ENCODE measurements at regions not wholly inside any gene's neighbourhood (a gene's known extent, or its start where the extent isn't known, plus 50 kb on each side); places are given as distances from the start of the nearest gene placed in this dataset.

DNA sequence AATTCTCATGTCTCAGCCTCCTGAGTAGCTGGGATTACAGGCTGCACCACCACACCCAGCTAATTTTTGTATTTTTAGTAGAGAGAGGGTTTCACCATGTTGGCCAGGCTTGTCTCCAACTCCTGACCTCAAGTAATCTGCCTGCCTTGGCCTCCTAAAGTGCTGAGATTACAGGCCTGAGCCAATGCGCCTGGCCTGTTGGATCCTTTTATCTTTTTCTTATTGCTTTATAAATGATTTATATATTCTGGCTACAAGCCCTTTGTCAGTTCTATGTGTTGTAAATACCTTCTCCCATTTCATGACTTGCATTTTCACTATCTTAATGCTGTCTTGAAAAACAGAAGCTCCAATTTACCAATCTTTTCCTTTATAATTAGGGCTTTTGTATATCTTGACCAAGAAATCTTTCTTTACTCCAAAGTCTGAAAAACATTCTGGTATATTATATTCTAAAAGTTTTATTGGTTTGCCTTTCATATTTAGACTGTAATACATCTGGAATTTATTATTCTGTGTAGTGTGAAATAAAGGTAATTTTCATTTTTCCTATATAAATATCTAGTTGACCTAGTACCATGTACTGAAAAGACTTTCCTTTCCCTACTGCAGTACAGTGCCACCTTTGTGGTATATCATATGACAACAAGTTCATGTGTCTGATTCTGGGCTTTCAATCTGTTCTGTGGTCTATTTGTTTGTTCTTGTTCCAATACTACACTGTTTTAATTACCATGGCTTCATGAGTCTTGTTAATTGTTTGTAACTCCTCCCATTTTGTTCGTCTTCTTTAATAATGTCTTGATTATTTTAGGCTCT, 52.9 kb upstream of the RNU6-1 start:
- DNase-seq (ENCODE audit: low read depth, low spot score) = no peak

DNA sequence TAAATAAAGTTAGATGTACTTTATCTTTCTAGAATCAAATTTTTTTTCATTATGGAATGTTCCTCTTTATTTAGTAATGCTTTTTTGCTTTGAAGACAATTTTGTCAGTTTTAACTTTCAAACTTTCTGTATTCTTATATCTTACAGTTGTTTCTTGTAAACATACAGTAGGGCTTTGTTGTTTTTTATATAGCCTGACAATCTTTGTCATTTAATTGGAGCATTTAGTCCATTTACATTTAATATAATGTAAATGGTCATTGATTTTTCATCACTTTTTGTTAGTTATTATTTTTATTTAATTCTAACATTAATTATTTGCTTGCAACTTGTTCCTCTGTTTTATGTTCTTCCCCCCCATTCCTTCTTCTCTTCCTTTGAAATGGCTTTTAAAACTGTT, 55.4 kb upstream of the RNU6-1 start:
- DNase-seq (ENCODE audit: low read depth, low spot score) = no peak

DNA sequence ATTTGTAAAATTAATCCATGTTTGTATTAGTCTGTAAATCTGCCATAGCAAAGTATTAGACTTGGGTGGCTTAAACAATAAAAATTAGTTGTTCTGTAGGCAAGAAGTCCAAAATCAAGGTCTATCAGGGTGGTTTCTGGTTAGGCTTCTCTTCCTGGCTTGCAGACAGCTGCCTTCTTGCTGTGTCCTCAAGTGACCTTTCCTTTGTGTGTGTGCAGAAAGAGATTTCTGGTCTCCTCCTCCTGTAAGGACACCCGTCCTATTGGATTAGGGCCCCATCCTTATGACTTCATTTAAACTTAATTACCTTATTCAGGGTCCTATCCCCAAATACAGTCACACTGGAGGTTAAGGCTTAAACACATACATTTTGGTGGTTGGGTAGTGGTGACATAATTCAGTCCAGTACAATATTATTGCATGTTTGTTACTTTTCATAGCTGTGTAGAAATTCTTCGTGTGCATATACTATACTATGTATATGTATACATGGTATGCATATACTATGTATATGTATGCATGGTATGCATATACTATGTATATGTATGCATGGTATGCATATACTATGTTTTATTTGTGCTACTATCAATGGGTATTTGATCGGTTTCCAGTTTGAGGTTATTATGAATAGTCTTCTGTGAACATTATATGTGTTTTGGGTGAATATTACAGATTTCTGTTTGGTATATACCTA, 57.9 kb upstream of the RNU6-1 start:
- no peak for DNase-seq (ENCODE audit: low read depth, low spot score)

DNA sequence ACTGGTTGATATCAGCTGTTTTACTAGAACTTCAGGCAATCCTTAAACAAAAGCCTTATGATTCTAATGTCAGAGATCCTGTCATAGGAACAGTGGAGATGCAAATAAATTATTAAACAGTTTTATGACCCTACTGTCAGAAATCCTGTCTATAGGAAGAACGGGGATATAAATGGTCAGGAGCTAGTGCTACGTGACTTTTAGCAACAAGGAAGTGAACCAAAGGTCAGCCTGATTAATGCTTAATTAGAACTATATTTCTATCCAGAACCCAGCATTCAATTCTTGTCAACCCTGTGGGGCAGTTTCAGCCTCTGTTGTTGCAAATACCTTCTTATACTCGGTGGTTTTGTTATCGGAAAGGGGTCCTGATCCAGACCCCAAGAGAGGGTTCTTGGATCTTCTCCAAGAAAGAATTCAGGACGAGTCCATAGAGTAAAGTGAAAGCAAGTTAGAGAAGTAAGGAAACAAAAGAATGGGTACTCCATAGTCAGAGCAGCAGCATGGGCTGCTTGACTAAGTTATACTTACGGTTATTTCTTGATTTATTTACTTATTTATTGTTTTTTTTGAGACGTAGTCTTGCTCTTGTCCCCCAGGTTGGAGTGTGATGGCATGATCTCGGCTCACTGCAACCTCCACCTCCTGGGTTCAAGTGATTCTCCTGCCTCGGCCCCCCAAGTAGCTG, 59.9 kb upstream of the RNU6-1 start:
- DNase-seq (ENCODE audit: low read depth, low spot score) = no peak

DNA sequence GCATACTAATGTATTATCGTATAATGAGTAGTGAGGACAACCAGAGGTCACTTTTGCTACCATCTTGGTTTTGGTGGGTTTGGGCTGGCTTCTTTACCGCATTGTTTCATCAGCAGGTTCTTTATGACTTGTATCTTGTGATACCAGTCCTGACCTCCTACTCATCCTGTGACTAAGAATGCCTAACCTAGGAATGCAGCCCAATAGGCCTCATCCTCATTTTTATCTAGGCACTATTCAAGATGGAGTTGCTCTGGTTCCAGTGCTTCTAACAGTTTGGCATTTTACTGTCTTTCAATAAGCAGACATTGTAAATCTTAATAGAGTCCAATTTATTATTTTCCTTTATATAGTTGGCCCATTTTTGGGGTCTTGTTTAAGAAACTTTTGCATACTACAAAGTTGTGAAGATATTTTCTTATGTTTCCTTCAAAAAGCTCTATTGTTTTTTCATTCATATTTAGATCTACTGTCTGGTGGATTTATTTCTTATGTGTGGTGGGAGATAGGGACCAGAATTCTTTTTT, 60.8 kb upstream of the RNU6-1 start:
- DNase-seq (ENCODE audit: low read depth, low spot score) = no peak

DNA sequence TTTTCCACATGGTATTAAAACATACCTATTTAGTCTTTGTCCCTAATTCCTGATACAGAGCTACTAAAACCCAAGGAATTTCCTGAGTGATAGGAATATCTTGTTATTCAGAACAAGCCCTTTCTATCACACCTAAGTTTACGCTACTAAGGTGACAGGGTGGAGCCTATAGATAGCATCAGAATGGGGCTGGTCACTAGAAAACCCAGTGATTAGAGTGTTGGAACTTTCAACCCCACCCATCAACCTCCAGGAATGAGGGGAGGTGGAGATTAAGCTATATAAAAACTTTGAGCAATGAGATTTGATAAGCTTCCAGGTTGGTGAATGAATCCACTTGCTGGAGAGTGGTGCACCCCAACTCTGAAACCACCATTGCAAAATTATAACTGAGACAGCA, 62.1 kb upstream of the RNU6-1 start:
- no peak for DNase-seq (ENCODE audit: low read depth, low spot score)

DNA sequence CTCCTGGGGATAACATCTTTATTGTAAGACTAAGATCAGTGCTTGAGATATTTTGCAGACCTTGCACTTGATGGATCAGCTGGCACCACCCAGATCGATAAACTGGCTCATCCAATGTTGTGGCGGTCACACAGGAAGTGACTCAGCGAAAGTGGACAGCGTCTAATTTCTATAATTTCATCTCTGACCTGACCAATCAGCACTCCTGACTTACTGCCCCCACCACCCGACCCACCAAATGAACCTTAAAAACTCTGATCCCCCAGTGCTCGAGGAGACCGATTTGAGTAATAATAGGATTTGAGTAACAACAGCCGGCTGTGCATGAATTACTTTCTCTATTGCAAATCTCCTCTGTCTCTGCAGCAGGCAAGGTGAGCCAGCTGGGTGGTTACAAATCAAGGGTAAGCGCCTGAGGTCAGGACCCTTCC, 62.7 kb upstream of the RNU6-1 start:
- no peak for DNase-seq (ENCODE audit: low read depth, low spot score)

DNA sequence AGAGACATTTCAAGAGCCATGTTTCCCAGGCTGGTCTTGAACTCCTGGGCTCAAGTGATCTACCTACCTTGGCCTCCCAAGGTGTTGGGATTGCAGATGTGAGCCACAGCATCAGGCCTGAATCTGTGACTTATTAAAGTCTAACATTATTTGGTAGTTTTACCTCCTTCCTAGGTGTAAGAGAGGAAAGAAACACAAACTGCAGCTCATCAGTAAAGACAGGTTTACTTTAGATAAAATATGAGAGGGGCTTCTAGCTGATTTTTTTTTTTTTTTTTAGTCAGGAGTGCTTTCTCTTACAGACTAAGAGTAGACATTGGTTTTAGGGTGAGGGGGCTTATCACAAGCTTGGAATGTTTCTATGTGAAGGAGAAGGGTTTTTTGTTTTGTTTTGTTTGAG, 63.9 kb upstream of the RNU6-1 start:
- no peak for DNase-seq (ENCODE audit: low read depth, low spot score)

DNA sequence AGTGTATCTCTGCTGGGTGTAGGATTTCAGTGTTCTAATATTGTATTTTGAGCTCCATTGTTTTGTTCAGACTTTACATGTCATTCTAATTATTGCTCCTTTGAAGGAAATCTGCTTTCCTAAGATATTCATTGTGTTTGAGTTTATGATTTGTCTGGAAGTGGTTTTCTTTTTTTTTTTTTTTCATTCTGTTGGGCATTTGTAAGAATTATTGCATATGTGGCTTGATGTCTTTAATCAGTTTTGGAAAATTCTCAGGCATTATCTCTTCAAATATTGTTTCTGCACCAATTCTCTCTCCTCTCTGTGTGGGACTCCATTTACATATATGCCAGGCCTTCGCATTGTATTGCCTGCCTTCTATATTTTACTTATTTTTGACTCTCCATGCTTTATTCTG, 65.8 kb upstream of the RNU6-1 start:
- no peak for DNase-seq (ENCODE audit: low read depth, low spot score)

DNA sequence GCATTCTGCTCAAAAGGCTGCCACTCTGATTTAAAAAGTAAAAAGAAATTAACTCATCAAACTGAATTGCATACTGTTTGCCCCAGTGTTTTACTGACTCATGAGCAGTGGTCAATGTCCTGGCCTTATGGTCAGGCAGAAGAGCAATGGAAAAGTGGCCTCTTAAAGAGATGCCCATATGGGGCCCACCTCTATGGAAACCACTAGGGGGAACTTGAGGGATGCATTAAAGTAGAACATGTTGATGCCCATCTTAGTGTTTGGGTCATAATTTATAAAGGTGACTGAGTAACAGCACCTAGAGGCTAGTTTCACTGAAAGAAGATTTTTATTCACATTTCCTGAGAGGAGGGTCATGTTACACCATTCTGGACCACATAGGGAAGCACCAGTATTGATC, 66.5 kb upstream of the RNU6-1 start:
- DNase-seq (ENCODE audit: low read depth, low spot score) = no peak

DNA sequence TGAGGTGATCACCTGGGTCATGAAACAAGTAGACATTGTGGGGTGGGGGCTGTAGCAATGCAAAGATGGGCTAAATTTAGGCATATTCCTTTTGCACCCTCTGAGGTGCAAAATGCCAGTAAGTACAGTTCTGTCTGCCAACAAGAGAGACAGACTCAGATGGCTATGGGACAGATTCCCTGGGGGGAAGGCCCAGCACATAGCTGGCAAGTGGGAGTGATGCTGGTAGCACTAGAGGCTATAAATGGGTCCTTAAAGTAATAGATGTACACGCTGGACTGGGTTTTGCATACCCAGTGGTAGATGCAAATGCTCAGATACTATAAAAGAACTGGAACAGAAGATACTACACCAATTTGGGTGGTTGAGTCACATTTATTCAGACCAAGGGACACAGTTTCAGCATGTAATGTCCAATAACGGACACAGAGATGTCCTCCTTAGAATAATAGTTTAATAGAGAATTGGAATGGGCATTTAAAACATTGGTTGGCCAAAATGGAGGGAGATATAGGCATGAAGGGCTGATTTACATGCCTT, 67.4 kb upstream of the RNU6-1 start:
- DNase-seq (ENCODE audit: low read depth, low spot score) = no peak

DNA sequence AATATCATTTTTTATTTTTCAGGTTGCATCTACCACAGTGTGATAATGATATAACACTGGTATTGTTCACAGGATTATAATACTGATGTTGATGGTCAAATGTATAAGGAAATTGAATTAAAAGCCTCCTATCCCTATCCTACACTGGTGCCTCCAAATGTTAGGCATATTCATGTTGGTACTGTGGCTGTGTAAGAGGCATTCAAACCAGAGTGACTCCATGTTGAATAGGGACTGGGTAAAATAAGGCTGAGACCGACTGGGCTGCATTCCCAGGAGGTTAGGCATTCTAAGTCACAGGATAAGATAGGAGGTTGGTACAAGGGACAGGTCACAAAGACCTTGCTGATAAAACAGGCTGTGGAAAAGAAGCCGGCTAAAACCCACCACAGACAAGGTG, 68.9 kb upstream of the RNU6-1 start:
- no peak for DNase-seq (ENCODE audit: low read depth, low spot score)

DNA sequence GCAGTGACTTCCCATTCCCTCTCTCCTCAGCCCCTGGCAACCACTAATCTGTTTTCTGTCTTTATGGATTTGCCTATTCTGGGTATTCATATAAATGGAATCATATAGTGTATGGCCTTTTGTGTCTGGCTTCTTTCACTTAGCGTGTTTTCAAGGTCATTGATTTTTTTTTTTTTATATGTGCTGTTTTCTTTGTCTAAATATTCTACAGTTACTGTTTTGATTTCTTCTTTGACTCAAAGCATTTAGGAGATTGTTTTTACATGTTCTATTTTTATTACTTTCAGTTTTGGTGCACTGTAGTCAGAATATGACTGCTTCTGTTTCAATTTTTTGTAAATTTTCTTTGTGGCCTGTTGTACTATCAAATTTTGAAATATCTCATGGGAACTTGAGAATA, 71.9 kb upstream of the RNU6-1 start:
- DNase-seq (ENCODE audit: low read depth, low spot score) = no peak

DNA sequence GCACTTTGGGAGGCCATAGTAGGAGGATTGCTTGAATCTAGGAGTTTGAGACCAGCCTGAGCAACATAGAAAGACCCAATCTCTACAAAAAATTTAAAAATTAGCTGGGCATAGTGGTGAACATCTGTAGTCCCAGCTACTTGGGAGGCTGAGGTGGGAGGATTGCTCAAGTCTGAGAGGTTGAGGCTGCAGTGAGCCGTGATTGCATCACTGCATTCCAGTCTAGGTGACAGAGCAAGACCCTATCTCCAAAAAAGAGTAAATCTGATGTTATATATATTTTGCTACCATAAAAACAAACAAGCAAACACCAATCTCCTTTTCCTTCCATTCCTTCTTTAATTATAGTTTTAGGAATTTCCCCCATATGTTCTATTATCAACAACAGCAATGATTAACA, 74.2 kb upstream of the RNU6-1 start:
- no peak for DNase-seq (ENCODE audit: low read depth, low spot score)

DNA sequence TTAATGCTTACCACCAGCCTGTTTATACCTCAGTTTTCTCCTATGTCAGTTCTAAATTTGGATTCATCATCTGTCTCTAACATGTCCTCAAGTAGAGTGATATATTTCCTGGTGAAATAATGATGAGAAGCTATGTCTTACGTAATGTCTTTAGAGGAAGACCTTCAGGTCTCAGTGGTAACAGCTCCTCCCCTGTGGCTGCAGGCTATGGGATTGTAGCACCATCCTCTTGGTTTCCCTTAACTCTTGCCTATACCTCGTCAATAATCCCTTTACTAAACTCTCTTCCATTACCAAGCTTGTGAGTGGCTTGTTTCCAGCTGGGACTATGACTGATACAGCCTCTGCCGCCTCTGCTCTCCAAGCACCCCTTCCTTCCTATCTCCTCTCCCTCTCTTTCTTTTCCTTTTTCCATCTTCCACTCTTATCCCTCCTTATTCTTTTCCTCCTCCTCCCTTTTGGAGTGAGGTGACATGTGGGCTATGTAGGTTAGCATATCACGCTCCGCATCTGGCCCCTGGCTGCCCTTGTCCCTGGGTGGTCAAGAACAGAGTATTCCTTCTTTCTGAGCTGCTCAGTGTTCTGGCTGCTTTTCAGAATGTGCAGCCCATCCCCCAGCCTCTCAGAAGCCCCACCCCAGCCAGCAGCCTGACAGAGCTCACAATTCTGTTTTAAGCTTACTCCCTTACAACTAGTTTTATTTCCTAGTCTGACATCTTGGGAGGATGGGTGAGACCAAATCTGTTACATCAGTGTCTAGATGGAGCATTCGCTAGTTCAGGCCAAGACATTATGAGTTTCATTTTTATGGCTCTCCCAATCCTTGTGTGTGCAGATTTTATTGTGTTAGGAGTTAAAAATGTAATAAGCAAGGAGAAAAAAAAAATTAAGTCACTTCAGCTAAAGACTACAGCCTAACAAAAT, 75.0 kb upstream of the RNU6-1 start:
- peak; percentile 54 for DNase-seq (ENCODE audit: low read depth, low spot score)

DNA sequence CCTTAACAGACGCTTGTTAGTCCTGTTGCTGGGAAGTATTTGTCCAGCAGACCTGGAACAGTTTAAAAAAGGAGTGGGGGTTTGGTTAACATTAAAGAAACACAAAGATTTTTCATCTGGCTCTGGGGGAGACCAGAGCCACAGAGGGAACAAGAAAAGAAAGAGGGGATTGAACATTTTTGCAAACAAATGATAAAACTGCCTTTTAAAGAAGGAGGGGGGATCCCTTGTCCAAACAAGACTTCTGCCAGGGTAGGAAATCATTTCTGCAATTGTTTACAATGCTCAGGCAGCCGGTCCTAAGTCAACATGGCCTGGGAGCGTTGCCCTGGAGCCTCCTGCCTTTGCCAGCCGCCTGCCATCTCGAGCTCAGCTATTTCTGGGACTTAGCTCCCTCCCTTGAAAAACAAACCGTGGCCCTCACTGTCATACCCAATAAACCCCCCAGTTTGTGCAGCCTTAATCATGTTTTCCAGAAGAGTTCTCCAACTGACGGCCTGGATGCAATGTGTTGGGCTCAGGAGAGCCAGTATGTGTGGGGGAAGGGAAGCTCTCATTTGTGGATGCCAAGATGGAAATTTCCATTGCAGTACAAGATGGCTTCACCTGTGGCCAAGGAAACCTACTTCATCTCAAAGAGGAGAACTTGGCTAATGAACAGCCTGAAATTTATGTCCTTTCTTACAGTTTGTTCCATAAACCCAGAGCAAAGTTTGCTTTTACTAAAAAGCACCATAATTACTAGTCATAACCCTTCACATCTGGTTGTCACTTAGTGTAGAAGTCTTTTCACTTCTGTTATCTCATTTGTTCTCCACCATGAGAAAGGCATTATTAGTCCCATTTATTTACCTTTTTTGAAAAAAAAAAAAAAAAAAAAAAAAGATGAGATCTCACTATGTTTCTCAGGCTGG, 75.9 kb upstream of the RNU6-1 start:
- DNase-seq (ENCODE audit: low read depth, low spot score) = peak; percentile 23

DNA sequence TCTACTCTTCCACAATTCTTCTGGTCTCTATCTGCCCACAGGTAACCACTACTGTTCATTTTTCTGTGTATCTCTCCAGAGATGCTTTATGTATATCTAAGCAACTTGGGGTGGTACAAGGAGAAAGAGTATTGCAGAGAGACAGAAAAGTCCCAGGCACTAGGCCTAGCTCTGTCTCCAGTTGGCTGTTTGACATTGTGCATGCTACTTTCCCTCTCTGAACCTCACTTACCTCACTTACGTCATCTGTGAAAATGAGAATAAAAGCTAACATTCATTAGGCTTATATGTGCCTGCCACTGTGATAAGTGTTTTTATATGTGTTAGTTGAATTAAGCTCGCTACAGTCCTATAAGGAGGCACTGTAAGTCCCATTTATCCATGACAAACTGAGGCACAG, 76.7 kb upstream of the RNU6-1 start:
- no peak for DNase-seq (ENCODE audit: low read depth, low spot score)

DNA sequence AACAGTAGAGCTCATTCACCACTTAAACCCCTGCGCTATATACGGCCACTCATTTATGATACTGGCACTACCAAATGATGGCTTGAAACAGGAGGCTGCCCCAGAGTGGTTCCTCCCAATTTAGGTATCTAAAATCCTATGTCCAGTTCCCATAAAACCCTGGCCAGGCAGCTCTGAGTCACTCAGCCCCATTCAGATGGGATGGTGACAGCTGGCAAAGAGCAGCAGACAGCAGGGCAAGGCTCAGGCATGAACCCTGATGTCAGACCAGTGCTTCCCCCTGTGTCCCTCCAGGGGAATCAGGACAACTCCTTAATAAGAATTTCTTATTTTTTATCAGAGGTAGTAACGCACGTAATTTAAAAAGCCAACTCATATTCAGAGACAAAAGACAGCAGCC, 77.2 kb upstream of the RNU6-1 start:
- no peak for DNase-seq (ENCODE audit: low read depth, low spot score)

DNA sequence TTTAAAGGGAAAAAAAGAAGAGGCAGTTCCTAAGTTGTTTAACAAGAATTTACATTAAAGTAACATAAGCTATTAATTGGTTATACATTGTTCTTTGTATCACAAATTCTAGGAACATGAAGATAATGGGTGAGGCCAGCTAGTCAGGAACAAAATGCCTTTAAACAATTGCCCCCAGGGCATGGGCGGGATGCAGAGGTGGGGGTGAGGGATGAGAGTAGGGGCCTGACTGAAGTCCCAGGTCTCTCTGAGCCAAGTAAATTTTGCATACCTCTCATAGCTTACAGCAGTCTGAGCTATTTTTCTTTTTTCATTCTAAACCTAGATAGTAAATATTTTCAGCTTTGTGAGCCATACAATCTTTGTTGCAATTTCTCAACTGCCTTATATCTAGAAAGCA, 77.8 kb upstream of the RNU6-1 start:
- DNase-seq (ENCODE audit: low read depth, low spot score) = no peak

DNA sequence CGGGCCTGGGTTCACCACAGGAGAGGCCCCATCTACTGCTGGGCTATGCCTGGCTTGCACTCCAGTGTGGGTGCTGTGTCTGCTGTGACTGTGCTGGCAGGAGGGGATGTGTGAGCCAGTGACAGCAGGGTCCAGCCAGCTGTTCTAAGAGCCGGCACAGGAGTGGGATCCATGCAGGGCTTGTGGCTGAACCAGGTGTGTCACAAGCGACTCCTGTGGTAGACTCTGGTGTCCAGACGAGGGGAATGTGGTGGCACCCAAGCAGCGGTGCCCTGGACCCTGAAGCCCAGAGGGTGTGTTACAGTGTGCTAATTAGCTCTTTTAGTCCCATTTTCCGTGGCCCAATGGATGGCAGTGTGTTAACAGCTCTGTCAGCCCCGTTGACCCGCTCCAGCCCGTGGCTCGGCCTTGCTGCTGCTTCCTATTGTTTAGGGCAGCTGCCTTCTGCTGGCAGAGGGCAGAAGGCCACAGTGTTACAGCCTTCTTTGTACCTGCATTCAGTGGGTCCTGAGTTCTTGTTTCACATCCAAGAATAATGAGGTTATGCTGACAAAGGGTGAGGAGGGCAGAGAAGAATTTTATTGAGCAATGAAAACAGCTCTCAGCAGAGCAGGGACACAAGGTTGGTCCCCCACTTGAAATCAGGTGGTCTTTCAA, 78.5 kb upstream of the RNU6-1 start:
- DNase-seq (ENCODE audit: low read depth, low spot score) = no peak
